HepG2 (cell line): ENCODE measurements at regions not wholly inside any gene's neighbourhood (a gene's known extent, or its start where the extent isn't known, plus 50 kb on each side); places are given as distances from the start of the nearest gene placed in this dataset.

Experiments used
- ATAC-seq: fragments of 200-7000 bp; cut with Tn5 transposase; 3 replicates; pipeline ENCODE4 v1.9.1; 2020; ENCODE audit warnings: mild to moderate bottlenecking, moderate library complexity
- BruUV-seq: library from RNA; stranded (reverse); fragments of 400-500 nt; replicated peaks from 2 replicates; lab custom pipeline; 2021; lab: Mats Ljungman, UMichigan
- CTCF ChIA-PET: fragments of 300-600 bp; formaldehyde crosslinking; extraction: SDS; loops from one replicate; lab custom pipeline; 2021; ENCODE audit warnings: low total read pairs, inconsistent platforms, low intra/inter-chr PET ratio; lab: Yijun Ruan, JAX
- POLR2A ChIA-PET: fragments of 350-600 bp; sonication (Branson Sonifier 250); formaldehyde crosslinking; loops from one replicate; lab custom pipeline; 2020; ENCODE audit warnings: antibody characterized with exemption, inconsistent platforms; lab: Yijun Ruan, JAX
- DNase-seq: peaks from one replicate; pipeline ENCODE4 v3.0.0-alpha.2; 2015; ENCODE audit warnings: low spot score
- FAIRE-seq: peaks from 3 replicates; lab custom pipeline; 2011; peaks lifted over from hg19 to GRCh38; lab: Jason Lieb, UNC
- H2AFZ ChIP-seq: one replicate; pipeline ENCODE4 v1.6.1; 2011; ENCODE audit warnings: low read length, inconsistent platforms
- H3K27ac ChIP-seq: fragments of 300-600 bp; 3 replicates; pipeline ENCODE4 v1.8.0; 2011; ENCODE audit warnings: mixed run types, mild to moderate bottlenecking, mixed read lengths, low read length, inconsistent platforms; ENCODE audit not compliant: insufficient read depth; ENCODE audit errors: extremely low read length
- H3K27me3 ChIP-seq, 2 experiments: fragments of 200-600 bp in 1 of 2; 2 replicates in 1 of 2; 3 replicates in 1 of 2; pipeline versions ENCODE4 v1.6.0 to v1.8.0; 2011; ENCODE audit warnings: low read length in 2 of 2, mild to moderate bottlenecking in 2 of 2, moderate library complexity in 2 of 2, inconsistent platforms in 1 of 2; ENCODE audit not compliant: insufficient read depth in 2 of 2, control insufficient read depth in 1 of 2
- H3K36me3 ChIP-seq, 2 experiments: fragments of 200-600 bp in 1 of 2; replicated peaks in 1 of 2; 2 replicates in 1 of 2; 3 replicates in 1 of 2; pipeline versions ENCODE4 v1.5.1 to v1.8.0; 2011; ENCODE audit warnings: low read length in 2 of 2, inconsistent platforms in 1 of 2; ENCODE audit not compliant: insufficient read depth in 2 of 2, control insufficient read depth in 1 of 2
- H3K4me1 ChIP-seq: 2 replicates; pipeline ENCODE4 v1.5.1; 2012; ENCODE audit warnings: low read length, inconsistent platforms; ENCODE audit not compliant: insufficient read depth
- H3K4me2 ChIP-seq: 2 replicates; pipeline ENCODE4 v1.6.0; 2011; ENCODE audit warnings: low read depth, low read length, inconsistent platforms
- H3K4me3 ChIP-seq, 3 experiments: fragments of 200-600 bp in 1 of 3; sonication (generic), shearing (Covaris generic) in 1 of 3; replicated peaks in 1 of 3; 2 replicates each; pipeline ENCODE4 v1.5.1; 2011 to 2016; ENCODE audit warnings: low read length in 3 of 3, inconsistent platforms in 2 of 3, low read depth in 2 of 3, mild to moderate bottlenecking in 2 of 3, control low read depth in 1 of 3, mixed read lengths in 1 of 3; ENCODE audit not compliant: insufficient read depth in 1 of 3
- H3K79me2 ChIP-seq: one replicate; pipeline ENCODE4 v1.6.1; 2011; ENCODE audit warnings: low read length, inconsistent platforms; ENCODE audit not compliant: insufficient read depth
- H3K9ac ChIP-seq: 2 replicates; pipeline ENCODE4 v1.6.0; 2011; ENCODE audit warnings: mild to moderate bottlenecking, low read depth, low read length, inconsistent platforms; ENCODE audit not compliant: insufficient read depth
- H3K9me3 ChIP-seq: 2 replicates; pipeline ENCODE4 v1.5.1; 2012; ENCODE audit warnings: mild to moderate bottlenecking, low read length
- H4K20me1 ChIP-seq: 2 replicates; pipeline ENCODE4 v1.6.0; 2011; ENCODE audit warnings: inconsistent platforms, mild to moderate bottlenecking, low read length, moderate library complexity; ENCODE audit not compliant: insufficient read depth
- ATRX ChIP-seq: sonication (generic); formaldehyde crosslinking; IDR thresholded peaks from 2 replicates; pipeline ENCODE4 v1.4.0; 2020; ENCODE audit warnings: missing genetic modification reagents, borderline replicate concordance
- E2F1 ChIP-seq: sonication (generic); formaldehyde crosslinking; IDR thresholded peaks from 2 replicates; pipeline ENCODE4 v1.5.0; 2020; ENCODE audit warnings: missing genetic modification reagents
- GABPA ChIP-seq, 2 experiments: IDR thresholded peaks; 2 replicates each; pipeline ENCODE4 v1.6.1; 2011 to 2016; ENCODE audit warnings: low read depth in 2 of 2, low read length in 1 of 2, missing biosample characterization in 1 of 2, missing genetic modification characterization in 1 of 2
- KLF11 ChIP-seq: IDR thresholded peaks from 2 replicates; pipeline ENCODE4 v1.6.1; 2016; ENCODE audit warnings: missing compliant biosample characterization
- POLR2A ChIP-seq, 2 experiments: IDR thresholded peaks; 2 replicates each; pipeline ENCODE4 v1.6.1; 2011; ENCODE audit warnings: low read depth in 2 of 2, low read length in 2 of 2, mild to moderate bottlenecking in 1 of 2, moderate library complexity in 1 of 2; ENCODE audit not compliant: insufficient read depth in 1 of 2
- ZGPAT ChIP-seq: IDR thresholded peaks from 2 replicates; pipeline ENCODE4 v1.6.1; 2016; ENCODE audit warnings: mild to moderate bottlenecking
- ZMYM2 ChIP-seq: sonication (generic); formaldehyde crosslinking; IDR thresholded peaks from 2 replicates; pipeline ENCODE4 v1.8.0; 2022; ENCODE audit warnings: mild to moderate bottlenecking, missing genetic modification reagents
- ZNF143 ChIP-seq: sonication (generic); formaldehyde crosslinking; IDR thresholded peaks from 2 replicates; pipeline ENCODE4 v1.4.0; 2020; ENCODE audit warnings: missing genetic modification reagents
- ZNF563 ChIP-seq: sonication (generic); formaldehyde crosslinking; IDR thresholded peaks from 2 replicates; pipeline ENCODE4 v1.8.0; 2022; ENCODE audit warnings: mild to moderate bottlenecking, moderate library complexity, missing genetic modification reagents
- ZNF576 ChIP-seq: sonication (generic); formaldehyde crosslinking; IDR thresholded peaks from 2 replicates; pipeline ENCODE4 v1.4.0; 2020; ENCODE audit warnings: mild to moderate bottlenecking, missing genetic modification reagents
- ZNF619 ChIP-seq: sonication (generic); formaldehyde crosslinking; IDR thresholded peaks from 2 replicates; pipeline ENCODE4 v1.4.0; 2020; ENCODE audit warnings: mild to moderate bottlenecking, missing genetic modification reagents
- ZNF777 ChIP-seq: sonication (generic); formaldehyde crosslinking; IDR thresholded peaks from 2 replicates; pipeline ENCODE4 v1.4.0; 2020; ENCODE audit warnings: missing genetic modification reagents
- WGBS: methylation state at CpG from one replicate; pipeline ENCODE4 v1.1.6; 2017; ENCODE audit warnings: low lambda C conversion rate; 5-methylcytosine and 5-hydroxymethylcytosine counted together
- in situ Hi-C: cut with HindIII; loops from 2 replicates; pipeline ENCODE4 v1.10.0; 2017; ENCODE audit warnings: low pct_unique_long_range_greater_than_20kb; ENCODE audit not compliant: extremely low pct_ligation_motif_present
- intact Hi-C: fragments of 100-400 bp; cut with micrococcal nuclease; formaldehyde crosslinking; loops from one replicate; pipeline ENCODE4 v1.10.0; 2022; ENCODE audit not compliant: unreplicated experiment
- TF ChIP-seq, protein P1 (sequence below): sonication (generic); formaldehyde crosslinking; IDR thresholded peaks from 2 replicates; pipeline ENCODE4 v1.5.1; 2020; ENCODE audit warnings: missing genetic modification reagents, mild to moderate bottlenecking, borderline replicate concordance
- TF ChIP-seq, protein P2 (sequence below): IDR thresholded peaks from 2 replicates; pipeline ENCODE4 v1.6.1; 2016; ENCODE audit warnings: low read depth, missing genetic modification reagents, missing compliant biosample characterization
- TF ChIP-seq, protein P3 (sequence below): sonication (generic); formaldehyde crosslinking; conservative IDR thresholded peaks from 2 replicates; pipeline ENCODE4 v1.8.1; 2023; ENCODE audit warnings: missing genetic modification reagents

- no peak overlapping the region for H3K4me2 ChIP-seq
- no peaks in the 10 kb centered on the region for H3K27me3 ChIP-seq
- H3K9me3 ChIP-seq: peaks cover 89% of the 10 kb centered on the region
- in situ Hi-C loops: no loop called here
- H3K36me3 ChIP-seq: no peaks in the 10 kb centered on the region
- no peaks in the 10 kb centered on the region for H3K4me1 ChIP-seq
- no peaks in the 10 kb centered on the region for H3K79me2 ChIP-seq
- FAIRE-seq: no peak
- ATAC-seq: no peak
- H3K9ac ChIP-seq: no peak overlapping the region
- ChIA-PET POLR2A (no interaction called here), CTCF (no interaction called here)
- no peak overlapping the region for H2AFZ ChIP-seq
- intact Hi-C loops: no loop called here
- H3K27ac ChIP-seq: no peak overlapping the region
- BruUV-seq: no TSS peak
- no peak for DNase-seq
- H3K4me3 ChIP-seq: no peak overlapping the region
- H4K20me1 ChIP-seq: no peaks in the 10 kb centered on the region
- 54% methylated on average over 6 of the region's 6 CpGs for WGBS
- TF ChIP-seq ZNF563 (no peak), ATRX (CRISPR knock-in tag) (no peak), POLR2A (IDR thresholded peaks at IDR 0.05; ENCODE audit: insufficient read depth in 1 of 2, low read depth in 2 of 2, low read length in 2 of 2) (no peak), GABPA (IDR thresholded peaks at IDR 0.05; ENCODE audit: low read depth, low read length) (no peak), GABPA (CRISPR knock-in tag; IDR thresholded peaks at IDR 0.05; ENCODE audit: low read depth) (no peak), ZGPAT (CRISPR knock-in tag) (no peak), ZMYM2 (CRISPR knock-in tag) (no peak), ZNF619 (CRISPR knock-in tag) (no peak), E2F1 (CRISPR knock-in tag) (no peak), KLF11 (CRISPR knock-in tag) (no peak), ZNF143 (CRISPR knock-in tag) (no peak), ZNF576 (CRISPR knock-in tag) (no peak), ZNF777 (CRISPR knock-in tag) (no peak)
- TF ChIP-seq, protein P1, sequence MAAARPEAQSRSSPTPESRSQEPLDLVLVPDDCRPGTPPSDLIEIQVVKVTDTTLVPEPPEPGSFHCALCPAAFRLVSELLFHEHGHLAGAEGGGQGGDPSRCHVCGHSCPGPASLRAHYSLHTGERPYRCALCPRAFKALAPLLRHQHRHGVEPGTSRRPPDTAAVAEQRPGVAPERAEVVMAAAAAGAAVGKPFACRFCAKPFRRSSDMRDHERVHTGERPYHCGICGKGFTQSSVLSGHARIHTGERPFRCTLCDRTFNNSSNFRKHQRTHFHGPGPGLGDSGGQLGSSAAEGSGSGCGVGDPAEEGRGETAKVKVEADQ (CRISPR knock-in tag): no peak
- TF ChIP-seq, protein P2, sequence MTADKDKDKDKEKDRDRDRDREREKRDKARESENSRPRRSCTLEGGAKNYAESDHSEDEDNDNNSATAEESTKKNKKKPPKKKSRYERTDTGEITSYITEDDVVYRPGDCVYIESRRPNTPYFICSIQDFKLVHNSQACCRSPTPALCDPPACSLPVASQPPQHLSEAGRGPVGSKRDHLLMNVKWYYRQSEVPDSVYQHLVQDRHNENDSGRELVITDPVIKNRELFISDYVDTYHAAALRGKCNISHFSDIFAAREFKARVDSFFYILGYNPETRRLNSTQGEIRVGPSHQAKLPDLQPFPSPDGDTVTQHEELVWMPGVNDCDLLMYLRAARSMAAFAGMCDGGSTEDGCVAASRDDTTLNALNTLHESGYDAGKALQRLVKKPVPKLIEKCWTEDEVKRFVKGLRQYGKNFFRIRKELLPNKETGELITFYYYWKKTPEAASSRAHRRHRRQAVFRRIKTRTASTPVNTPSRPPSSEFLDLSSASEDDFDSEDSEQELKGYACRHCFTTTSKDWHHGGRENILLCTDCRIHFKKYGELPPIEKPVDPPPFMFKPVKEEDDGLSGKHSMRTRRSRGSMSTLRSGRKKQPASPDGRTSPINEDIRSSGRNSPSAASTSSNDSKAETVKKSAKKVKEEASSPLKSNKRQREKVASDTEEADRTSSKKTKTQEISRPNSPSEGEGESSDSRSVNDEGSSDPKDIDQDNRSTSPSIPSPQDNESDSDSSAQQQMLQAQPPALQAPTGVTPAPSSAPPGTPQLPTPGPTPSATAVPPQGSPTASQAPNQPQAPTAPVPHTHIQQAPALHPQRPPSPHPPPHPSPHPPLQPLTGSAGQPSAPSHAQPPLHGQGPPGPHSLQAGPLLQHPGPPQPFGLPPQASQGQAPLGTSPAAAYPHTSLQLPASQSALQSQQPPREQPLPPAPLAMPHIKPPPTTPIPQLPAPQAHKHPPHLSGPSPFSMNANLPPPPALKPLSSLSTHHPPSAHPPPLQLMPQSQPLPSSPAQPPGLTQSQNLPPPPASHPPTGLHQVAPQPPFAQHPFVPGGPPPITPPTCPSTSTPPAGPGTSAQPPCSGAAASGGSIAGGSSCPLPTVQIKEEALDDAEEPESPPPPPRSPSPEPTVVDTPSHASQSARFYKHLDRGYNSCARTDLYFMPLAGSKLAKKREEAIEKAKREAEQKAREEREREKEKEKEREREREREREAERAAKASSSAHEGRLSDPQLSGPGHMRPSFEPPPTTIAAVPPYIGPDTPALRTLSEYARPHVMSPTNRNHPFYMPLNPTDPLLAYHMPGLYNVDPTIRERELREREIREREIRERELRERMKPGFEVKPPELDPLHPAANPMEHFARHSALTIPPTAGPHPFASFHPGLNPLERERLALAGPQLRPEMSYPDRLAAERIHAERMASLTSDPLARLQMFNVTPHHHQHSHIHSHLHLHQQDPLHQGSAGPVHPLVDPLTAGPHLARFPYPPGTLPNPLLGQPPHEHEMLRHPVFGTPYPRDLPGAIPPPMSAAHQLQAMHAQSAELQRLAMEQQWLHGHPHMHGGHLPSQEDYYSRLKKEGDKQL (CRISPR knock-in tag): no peak
- TF ChIP-seq, protein P3, sequence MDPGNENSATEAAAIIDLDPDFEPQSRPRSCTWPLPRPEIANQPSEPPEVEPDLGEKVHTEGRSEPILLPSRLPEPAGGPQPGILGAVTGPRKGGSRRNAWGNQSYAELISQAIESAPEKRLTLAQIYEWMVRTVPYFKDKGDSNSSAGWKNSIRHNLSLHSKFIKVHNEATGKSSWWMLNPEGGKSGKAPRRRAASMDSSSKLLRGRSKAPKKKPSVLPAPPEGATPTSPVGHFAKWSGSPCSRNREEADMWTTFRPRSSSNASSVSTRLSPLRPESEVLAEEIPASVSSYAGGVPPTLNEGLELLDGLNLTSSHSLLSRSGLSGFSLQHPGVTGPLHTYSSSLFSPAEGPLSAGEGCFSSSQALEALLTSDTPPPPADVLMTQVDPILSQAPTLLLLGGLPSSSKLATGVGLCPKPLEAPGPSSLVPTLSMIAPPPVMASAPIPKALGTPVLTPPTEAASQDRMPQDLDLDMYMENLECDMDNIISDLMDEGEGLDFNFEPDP (CRISPR knock-in tag): no peak
These were observed 121.1 kb upstream of the HDGFL1 start for GRCh38 chr6:22448291-22448711.
